H9 (cell line): ENCODE measurements at regions not wholly inside any gene's neighbourhood (a gene's known extent, or its start where the extent isn't known, plus 50 kb on each side); places are given as distances from the start of the nearest gene placed in this dataset.

Source experiments
- DNase-seq: peaks from one replicate; pipeline ENCODE4 v3.0.0-alpha.2; 2017
- H2AFZ ChIP-seq: one replicate; pipeline ENCODE4 v1.6.1; 2013; ENCODE audit warnings: mild to moderate bottlenecking, low read length, control low read depth, moderate library complexity
- H2AK5ac ChIP-seq: 2 replicates; pipeline ENCODE4 v1.6.1; 2013; ENCODE audit warnings: low read length, control low read depth, mixed read lengths; ENCODE audit not compliant: insufficient read length
- H2BK120ac ChIP-seq: one replicate; pipeline ENCODE4 v1.6.1; 2013; ENCODE audit warnings: low read depth, mild to moderate bottlenecking, low read length, control low read depth, inconsistent platforms; ENCODE audit not compliant: poor library complexity, severe bottlenecking
- H2BK12ac ChIP-seq: 2 replicates; pipeline ENCODE4 v1.6.1; 2013; ENCODE audit warnings: low read length, control low read depth, mixed read lengths, low read depth; ENCODE audit not compliant: insufficient read length
- H2BK15ac ChIP-seq: 2 replicates; pipeline ENCODE4 v1.6.1; 2013; ENCODE audit warnings: low read depth, low read length, control low read depth
- H2BK20ac ChIP-seq: one replicate; pipeline ENCODE4 v1.6.1; 2013; ENCODE audit warnings: low read depth, mild to moderate bottlenecking, low read length, control low read depth, inconsistent platforms; ENCODE audit not compliant: poor library complexity, severe bottlenecking
- H2BK5ac ChIP-seq: 2 replicates; pipeline ENCODE4 v1.6.1; 2013; ENCODE audit warnings: low read length, control low read depth, mixed read lengths; ENCODE audit not compliant: insufficient read length
- H3K14ac ChIP-seq: 2 replicates; pipeline ENCODE4 v1.6.1; 2013; ENCODE audit warnings: low read length, control low read depth; ENCODE audit not compliant: insufficient read depth
- H3K18ac ChIP-seq: 2 replicates; pipeline ENCODE4 v1.6.1; 2013; ENCODE audit warnings: low read depth, mild to moderate bottlenecking, mixed read lengths, low read length, control low read depth; ENCODE audit not compliant: insufficient read length
- H3K23ac ChIP-seq: 2 replicates; pipeline ENCODE4 v1.6.1; 2013; ENCODE audit warnings: low read length, control low read depth, mixed read lengths, low read depth; ENCODE audit not compliant: insufficient read length
- H3K23me2 ChIP-seq: 2 replicates; pipeline ENCODE4 v1.6.1; 2013; ENCODE audit warnings: low read depth, mild to moderate bottlenecking, mixed read lengths, low read length, control low read depth; ENCODE audit not compliant: insufficient read length, poor library complexity, severe bottlenecking
- H3K27ac ChIP-seq: 2 replicates; pipeline ENCODE4 v1.5.1; 2013; ENCODE audit warnings: low read length, control low read depth, mixed read lengths, low read depth; ENCODE audit not compliant: insufficient read length
- H3K27me3 ChIP-seq: 2 replicates; pipeline ENCODE4 v1.6.1; 2013; ENCODE audit warnings: low read length, control low read depth, inconsistent platforms; ENCODE audit not compliant: insufficient read depth
- H3K4ac ChIP-seq: 2 replicates; pipeline ENCODE4 v1.6.1; 2013; ENCODE audit warnings: low read depth, mild to moderate bottlenecking, control low read depth, inconsistent platforms, low read length, moderate library complexity
- H3K4me1 ChIP-seq: 2 replicates; pipeline ENCODE4 v1.6.1; 2013; ENCODE audit warnings: low read length, control low read depth, inconsistent platforms; ENCODE audit not compliant: insufficient read depth
- H3K4me2 ChIP-seq: 2 replicates; pipeline ENCODE4 v1.6.1; 2013; ENCODE audit warnings: low read length, control low read depth, mixed read lengths; ENCODE audit not compliant: insufficient read length, insufficient read depth
- H3K56ac ChIP-seq: 2 replicates; pipeline ENCODE4 v1.6.1; 2013; ENCODE audit warnings: low read depth, mild to moderate bottlenecking, mixed read lengths, low read length, control low read depth; ENCODE audit not compliant: insufficient read length
- H3K79me1 ChIP-seq: 2 replicates; pipeline ENCODE4 v1.6.1; 2013; ENCODE audit warnings: low read depth, mild to moderate bottlenecking, moderate library complexity, low read length, control low read depth, inconsistent platforms; ENCODE audit not compliant: insufficient read depth, poor library complexity, severe bottlenecking
- H3K79me2 ChIP-seq: 2 replicates; pipeline ENCODE4 v1.6.1; 2013; ENCODE audit warnings: low read length, control low read depth, inconsistent platforms; ENCODE audit not compliant: insufficient read depth
- H3K9ac ChIP-seq: 2 replicates; pipeline ENCODE4 v1.6.1; 2013; ENCODE audit warnings: low read length, control low read depth, mixed read lengths; ENCODE audit not compliant: insufficient read length; ENCODE audit errors: extremely low read depth
- H3K9me3 ChIP-seq: one replicate; pipeline ENCODE4 v1.6.1; 2013; ENCODE audit warnings: low read depth, low read length, inconsistent platforms; ENCODE audit not compliant: control insufficient read depth
- H3T11ph ChIP-seq: one replicate; pipeline ENCODE4 v1.6.1; 2013; ENCODE audit warnings: mild to moderate bottlenecking, low read length, control low read depth, inconsistent platforms
- H4K20me1 ChIP-seq: one replicate; pipeline ENCODE4 v1.6.1; 2013; ENCODE audit not compliant: control insufficient read depth, insufficient read length, insufficient read depth
- H4K5ac ChIP-seq: 2 replicates; pipeline ENCODE4 v1.6.1; 2013; ENCODE audit warnings: low read depth, mild to moderate bottlenecking, mixed read lengths, low read length, control low read depth; ENCODE audit not compliant: insufficient read length
- H4K8ac ChIP-seq: replicated peaks from 2 replicates; pipeline ENCODE4 v1.6.1; 2013; ENCODE audit warnings: low read length, control low read depth, mixed read lengths, low read depth; ENCODE audit not compliant: insufficient read length
- H4K91ac ChIP-seq: 2 replicates; pipeline ENCODE4 v1.6.1; 2013; ENCODE audit warnings: low read depth, mild to moderate bottlenecking, moderate library complexity, mixed read lengths, low read length, control low read depth; ENCODE audit not compliant: insufficient read length
- H3K27ac Mint-ChIP-seq, 3 experiments: 2 replicates in 2 of 3; 3 replicates in 1 of 3; pipeline ENCODE4 v1.8.0; 2020 to 2021; ENCODE audit warnings: mixed read lengths in 3 of 3, mild to moderate bottlenecking in 1 of 3, moderate library complexity in 1 of 3
- H3K27me3 Mint-ChIP-seq: 2 replicates; pipeline ENCODE4 v1.8.0; 2021; ENCODE audit warnings: low read depth, mild to moderate bottlenecking, moderate library complexity, mixed read lengths
- H3K36me3 Mint-ChIP-seq, 3 experiments: 2 replicates in 2 of 3; 3 replicates in 1 of 3; pipeline ENCODE4 v1.8.0; 2020 to 2021; ENCODE audit warnings: low read depth in 3 of 3, mixed read lengths in 3 of 3; ENCODE audit not compliant: insufficient read depth in 1 of 3
- H3K4me1 Mint-ChIP-seq, 2 experiments: 2 replicates each; pipeline ENCODE4 v1.8.0; 2020; ENCODE audit warnings: mixed read lengths in 2 of 2
- H3K4me3 Mint-ChIP-seq, 2 experiments: 2 replicates in 1 of 2; 3 replicates in 1 of 2; pipeline ENCODE4 v1.8.0; 2020 to 2021; ENCODE audit warnings: mild to moderate bottlenecking in 2 of 2, mixed read lengths in 2 of 2, moderate library complexity in 1 of 2
- H3K9me3 Mint-ChIP-seq, 2 experiments: 2 replicates in 1 of 2; 3 replicates in 1 of 2; pipeline ENCODE4 v1.8.0; 2020; ENCODE audit warnings: mild to moderate bottlenecking in 2 of 2, mixed read lengths in 2 of 2, moderate library complexity in 1 of 2
- WGBS: extraction: QIAGEN DNeasy Blood & Tissue Kit; methylation state at CpG from one replicate; pipeline ENCODE4 v1.1.7; 2013; ENCODE audit warnings: missing lambda C conversion rate, low lambda C conversion rate, mixed read lengths; ENCODE audit not compliant: insufficient read length; ENCODE audit errors: extremely low coverage; 5-methylcytosine and 5-hydroxymethylcytosine counted together
- TF ChIP-seq, protein P1 (sequence below): fragments of 200-600 bp; sonication (generic); conservative IDR thresholded peaks from 3 replicates; pipeline ENCODE4 v1.8.0; 2021; ENCODE audit warnings: antibody characterized with exemption, mild to moderate bottlenecking

DNA sequence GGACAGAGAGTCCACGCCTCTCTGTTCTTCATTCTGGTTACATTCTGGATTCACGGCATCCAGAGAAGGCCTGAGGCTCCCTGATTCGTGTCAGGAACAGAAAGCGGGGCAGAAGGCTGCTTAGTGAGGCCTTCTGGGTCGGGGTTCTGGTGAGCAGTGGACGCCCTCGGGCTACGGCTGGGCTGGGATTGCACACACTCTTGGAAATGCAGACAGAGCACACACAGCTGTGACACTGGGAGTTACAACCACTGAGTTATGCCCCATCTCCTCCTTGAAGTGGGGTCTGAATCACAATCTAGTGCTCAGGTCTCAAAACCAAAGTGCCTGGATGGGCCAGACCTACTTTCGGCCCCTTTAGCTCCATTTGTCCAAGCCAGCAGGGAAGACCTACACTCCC lies 156.9 kb upstream of the GDF10 start:
- Histone ChIP-seq H2AFZ (no peak overlapping the region), H2BK20ac (no peak overlapping the region), H3K14ac (no peak overlapping the region), H2BK5ac (no peak overlapping the region), H4K5ac (no peak overlapping the region), H2AK5ac (no peak overlapping the region), H3K27ac (no peak overlapping the region), H4K20me1 (no peaks in the 10 kb centered on the region), H3K27me3 (no peaks in the 10 kb centered on the region), H3K23ac (no peak overlapping the region), H4K8ac (no peak overlapping the region), H3K18ac (no peak overlapping the region), H2BK15ac (no peak overlapping the region), H3K9me3 (no peaks in the 10 kb centered on the region), H3K9ac (no peak overlapping the region), H3K23me2 (no peaks in the 10 kb centered on the region), H3K4ac (no peak overlapping the region), H4K91ac (no peak overlapping the region), H2BK12ac (no peak overlapping the region), H2BK120ac (no peak overlapping the region), H3T11ph (no peak overlapping the region), H3K4me2 (no peak overlapping the region), H3K79me2 (no peaks in the 10 kb centered on the region), H3K56ac (no peak overlapping the region), H3K4me1 (no peaks in the 10 kb centered on the region), H3K79me1 (no peaks in the 10 kb centered on the region)
- Mint-ChIP-seq H3K36me3 (peaks cover 0 to 1% (median 0%) of the 10 kb centered on the region in 3 experiments; a peak in 1 of 7 replicates), H3K4me3 (no peak overlapping the region), H3K27ac (no peak overlapping the region; a peak in 1 of 7 replicates), H3K4me1 (no peaks in the 10 kb centered on the region), H3K9me3 (peaks cover 1 to 3% of the 10 kb centered on the region in 2 experiments; a peak in 3 of 5 replicates), H3K27me3 (peaks cover 6% of the 10 kb centered on the region)
- TF ChIP-seq, protein P1, sequence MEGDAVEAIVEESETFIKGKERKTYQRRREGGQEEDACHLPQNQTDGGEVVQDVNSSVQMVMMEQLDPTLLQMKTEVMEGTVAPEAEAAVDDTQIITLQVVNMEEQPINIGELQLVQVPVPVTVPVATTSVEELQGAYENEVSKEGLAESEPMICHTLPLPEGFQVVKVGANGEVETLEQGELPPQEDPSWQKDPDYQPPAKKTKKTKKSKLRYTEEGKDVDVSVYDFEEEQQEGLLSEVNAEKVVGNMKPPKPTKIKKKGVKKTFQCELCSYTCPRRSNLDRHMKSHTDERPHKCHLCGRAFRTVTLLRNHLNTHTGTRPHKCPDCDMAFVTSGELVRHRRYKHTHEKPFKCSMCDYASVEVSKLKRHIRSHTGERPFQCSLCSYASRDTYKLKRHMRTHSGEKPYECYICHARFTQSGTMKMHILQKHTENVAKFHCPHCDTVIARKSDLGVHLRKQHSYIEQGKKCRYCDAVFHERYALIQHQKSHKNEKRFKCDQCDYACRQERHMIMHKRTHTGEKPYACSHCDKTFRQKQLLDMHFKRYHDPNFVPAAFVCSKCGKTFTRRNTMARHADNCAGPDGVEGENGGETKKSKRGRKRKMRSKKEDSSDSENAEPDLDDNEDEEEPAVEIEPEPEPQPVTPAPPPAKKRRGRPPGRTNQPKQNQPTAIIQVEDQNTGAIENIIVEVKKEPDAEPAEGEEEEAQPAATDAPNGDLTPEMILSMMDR, result no peak
- no peak for DNase-seq
- no CpG with 5 or more reads among the region's 9 CpGs for WGBS
